ENCODE measurements at regions not wholly inside any gene's neighbourhood (a gene's known extent, or its start where the extent isn't known, plus 50 kb on each side); places are given as distances from the start of the nearest gene placed in this dataset.

DNA sequence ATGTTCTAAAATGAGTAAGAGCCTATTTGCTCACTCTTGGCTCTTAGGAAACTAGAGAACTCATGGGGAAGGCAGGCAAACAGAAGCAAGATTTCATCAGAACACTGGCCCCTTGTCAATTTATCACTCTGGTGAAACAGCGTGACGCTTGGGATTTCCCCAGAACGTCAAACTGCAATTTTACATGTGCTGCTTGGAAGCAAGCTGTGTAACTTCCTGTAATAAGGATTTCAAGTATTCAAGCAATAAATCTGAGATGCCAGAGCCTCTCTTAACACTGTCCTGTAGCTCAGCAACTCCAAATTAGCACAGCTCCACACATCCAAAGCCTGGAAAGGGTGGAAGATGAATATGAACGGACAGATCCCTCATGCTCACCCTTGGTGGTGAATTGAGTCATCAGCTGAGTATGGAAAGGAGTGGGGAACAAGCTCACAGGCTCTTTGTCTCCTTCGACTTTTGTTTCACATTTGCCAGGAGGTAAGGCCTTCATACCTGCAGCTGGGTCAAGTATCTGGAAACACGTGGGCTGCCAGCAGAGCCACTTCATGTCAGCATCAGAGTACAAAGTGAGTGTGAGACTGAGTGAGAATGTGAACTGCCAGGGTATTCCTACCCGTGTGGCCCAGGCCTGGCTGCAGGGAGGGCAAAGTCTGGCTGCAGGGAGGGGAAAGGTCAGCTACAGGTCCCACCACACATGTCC lies 140.4 kb upstream of the NAMPT start:
- no peak for TF ChIP-seq POLR2A (IDR thresholded peaks at IDR 0.05)
- TF ChIP-seq, protein P1, sequence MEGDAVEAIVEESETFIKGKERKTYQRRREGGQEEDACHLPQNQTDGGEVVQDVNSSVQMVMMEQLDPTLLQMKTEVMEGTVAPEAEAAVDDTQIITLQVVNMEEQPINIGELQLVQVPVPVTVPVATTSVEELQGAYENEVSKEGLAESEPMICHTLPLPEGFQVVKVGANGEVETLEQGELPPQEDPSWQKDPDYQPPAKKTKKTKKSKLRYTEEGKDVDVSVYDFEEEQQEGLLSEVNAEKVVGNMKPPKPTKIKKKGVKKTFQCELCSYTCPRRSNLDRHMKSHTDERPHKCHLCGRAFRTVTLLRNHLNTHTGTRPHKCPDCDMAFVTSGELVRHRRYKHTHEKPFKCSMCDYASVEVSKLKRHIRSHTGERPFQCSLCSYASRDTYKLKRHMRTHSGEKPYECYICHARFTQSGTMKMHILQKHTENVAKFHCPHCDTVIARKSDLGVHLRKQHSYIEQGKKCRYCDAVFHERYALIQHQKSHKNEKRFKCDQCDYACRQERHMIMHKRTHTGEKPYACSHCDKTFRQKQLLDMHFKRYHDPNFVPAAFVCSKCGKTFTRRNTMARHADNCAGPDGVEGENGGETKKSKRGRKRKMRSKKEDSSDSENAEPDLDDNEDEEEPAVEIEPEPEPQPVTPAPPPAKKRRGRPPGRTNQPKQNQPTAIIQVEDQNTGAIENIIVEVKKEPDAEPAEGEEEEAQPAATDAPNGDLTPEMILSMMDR (IDR thresholded peaks at IDR 0.05): no peak
- peak; percentile 79 to 98 (median 90) for TF ChIP-seq POLR2AphosphoS5 (IDR thresholded peaks at IDR 0.05)

Measured in breast epithelium (tissue), 3 donors.